Activated CD4-positive, CD25-positive, alpha-beta regulatory T cell treated with anti-CD3 and anti-CD28 coated beads, Interleukin-2, amount 50 U/mL, for 16 hours (primary cell): ENCODE measurements at regions not wholly inside any gene's neighbourhood (a gene's known extent, or its start where the extent isn't known, plus 50 kb on each side); places are given as distances from the start of the nearest gene placed in this dataset.
"Not testable (repeated sequence)": the region's sequence is repeated elsewhere in the genome, so short reads cannot be mapped to it uniquely, and the experiment has no call there.

Experiments
- DNase-seq: peaks from one replicate; pipeline ENCODE4 v3.0.0-alpha.2; 2020; ENCODE audit warnings: low read depth, low spot score

DNA sequence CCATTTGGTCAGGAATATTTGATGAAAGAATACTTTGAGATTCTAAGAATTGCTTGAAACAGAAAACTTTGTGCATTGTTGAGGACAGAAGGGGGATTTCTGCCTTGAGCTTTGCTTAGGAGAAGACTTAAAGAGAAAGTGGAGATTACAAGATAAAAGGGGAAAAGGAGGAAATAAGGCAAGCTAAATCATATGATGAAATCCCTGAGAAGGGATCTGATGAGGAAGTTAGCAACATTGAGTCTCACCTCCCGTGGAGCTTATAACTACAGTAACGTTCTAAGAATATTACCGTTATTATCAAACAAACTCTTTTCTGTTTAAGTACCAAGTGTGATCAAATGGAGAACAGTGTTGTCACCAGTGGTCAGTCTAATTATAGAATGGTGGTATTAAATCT lies 414.7 kb upstream of the NAALADL2 start:
- no peak for DNase-seq

DNA sequence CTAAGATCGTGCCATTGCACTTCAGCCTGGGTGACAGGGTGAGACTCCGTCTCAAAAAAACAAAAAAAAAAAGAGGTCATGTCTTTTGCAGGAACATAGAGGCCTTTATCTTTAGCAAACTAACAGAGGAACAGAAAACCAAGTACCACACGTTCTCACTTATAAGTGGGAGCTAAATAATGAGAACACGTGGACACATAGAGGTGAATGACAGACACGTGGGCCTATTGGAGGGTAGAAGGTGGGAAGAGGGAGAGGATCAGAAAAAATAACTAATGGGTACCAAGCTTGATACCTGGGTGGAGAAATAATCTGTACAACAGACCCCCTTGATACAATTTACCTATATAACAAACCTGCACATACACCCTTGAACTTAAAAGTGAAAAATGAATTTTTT lies 401.4 kb upstream of the NAALADL2 start:
- no peak for DNase-seq

DNA sequence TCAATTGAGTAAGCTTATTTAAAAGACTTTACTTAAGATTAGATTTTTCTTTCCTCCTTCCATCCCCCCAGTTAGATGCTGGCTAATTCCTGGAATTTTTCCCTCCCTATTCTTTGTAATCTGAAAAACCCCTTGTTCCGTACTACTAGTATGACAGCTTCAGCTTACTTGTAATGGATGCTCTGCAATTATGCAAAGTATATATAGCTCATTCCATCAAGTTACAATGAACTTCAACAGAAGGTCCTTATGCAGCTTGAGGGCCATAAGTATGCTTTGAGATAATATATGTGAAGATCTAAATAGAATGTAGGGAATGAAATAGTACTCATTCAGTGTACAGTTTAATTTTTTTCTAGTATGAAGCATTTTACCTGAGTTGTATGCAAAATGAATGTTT lies 398.3 kb upstream of the NAALADL2 start:
- no peak for DNase-seq

DNA sequence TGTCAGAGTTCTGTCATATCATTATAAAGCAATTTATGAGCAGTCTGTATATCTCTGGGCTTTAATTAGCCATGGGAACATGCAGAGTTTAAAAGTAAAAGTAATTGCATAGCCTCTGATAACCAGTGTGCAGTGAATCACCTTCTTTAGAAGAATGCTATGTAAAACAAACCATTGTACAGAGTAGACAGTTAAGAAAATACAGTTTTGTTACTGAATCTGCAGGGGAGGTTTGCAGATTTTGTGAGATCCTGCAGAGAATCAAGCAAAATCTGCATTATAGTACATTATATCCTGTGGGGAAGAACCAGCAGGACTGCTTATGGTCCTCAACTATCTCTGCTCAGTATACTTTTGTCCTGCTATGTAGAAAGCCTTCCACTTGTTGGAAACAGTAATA lies 396.2 kb upstream of the NAALADL2 start:
- no peak for DNase-seq

DNA sequence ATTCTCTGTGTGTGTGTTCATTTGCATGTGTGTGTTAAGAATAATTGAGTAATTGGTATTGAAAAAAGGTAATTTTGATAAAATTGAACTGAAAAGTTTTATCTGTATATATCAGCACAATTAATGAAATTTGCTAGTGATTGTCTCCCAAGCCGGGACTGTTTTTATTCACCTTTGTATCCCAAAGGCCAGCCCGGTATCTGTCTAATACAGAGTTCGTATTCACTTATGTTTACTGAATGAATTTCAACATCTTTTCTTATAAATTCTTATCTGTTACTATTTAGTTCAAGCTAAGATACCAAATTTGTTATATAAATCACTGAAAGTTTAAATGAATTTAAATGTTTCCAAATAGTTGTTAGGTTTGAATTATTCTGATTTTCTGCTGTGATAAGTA lies 394.0 kb upstream of the NAALADL2 start:
- no peak for DNase-seq

DNA sequence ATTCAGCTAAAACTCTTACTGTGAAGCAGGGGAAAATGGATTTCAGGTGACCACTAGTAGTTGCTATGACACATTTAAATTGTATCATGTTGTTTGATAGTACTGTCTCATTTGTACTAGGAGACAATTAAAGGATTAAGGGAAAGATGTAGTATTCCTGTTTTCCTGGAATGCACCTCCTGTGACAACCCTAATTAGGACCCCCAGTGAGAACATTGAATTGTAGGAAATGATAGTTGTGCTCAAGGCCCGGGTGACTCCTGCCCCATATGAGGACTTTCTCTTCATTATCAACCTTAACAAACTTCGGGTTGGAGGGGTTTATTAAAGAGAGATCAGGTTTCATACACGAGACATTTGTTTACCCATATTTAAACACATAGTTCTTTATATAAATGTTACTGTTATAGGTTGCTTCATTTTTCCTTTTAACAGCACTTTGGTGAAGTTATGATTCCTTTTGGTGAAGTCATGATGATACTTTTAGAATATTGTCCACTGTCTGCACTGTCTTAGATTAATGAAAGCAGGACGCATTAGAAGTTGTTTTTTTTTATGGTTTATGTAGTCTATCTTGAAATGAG lies 392.6 kb upstream of the NAALADL2 start:
- DNase-seq = no peak

DNA sequence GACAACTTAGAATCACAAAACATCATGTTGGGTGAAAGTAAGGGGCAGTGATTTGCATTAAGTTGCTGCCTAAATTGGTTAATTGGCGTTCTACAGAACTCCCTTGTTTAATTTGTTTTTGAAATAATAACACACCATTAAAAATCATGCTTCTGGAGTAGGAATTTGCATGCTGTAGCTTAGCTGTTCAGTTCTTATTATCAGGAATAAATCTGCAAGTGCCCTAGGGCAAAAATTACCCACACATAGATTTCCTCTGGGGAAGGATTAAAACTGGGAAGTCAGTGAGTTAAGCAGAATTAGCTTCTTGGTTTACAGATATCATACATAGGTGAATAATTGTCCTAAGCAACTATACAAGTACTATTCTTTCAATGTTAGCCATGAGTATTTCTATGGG lies 381.6 kb upstream of the NAALADL2 start:
- DNase-seq = no peak

DNA sequence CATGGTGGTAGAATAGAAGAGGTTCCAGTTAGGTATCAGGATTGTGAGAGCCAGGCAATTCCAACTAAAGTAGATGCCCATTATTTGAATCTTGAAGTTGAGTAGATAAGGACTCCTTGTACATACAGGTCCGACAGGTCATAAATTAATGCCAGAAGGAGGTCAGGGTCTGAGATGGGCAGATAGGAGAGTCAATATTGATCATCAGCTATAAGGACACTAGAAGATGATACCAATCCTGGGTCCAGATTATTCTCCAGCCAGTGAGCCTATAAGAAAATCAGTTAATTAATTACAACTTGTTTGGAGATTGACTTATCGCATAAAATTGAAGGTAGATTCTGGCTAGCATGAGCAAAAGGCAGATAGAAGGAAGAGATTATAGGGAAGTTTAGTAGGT lies 378.4 kb upstream of the NAALADL2 start:
- no peak for DNase-seq

DNA sequence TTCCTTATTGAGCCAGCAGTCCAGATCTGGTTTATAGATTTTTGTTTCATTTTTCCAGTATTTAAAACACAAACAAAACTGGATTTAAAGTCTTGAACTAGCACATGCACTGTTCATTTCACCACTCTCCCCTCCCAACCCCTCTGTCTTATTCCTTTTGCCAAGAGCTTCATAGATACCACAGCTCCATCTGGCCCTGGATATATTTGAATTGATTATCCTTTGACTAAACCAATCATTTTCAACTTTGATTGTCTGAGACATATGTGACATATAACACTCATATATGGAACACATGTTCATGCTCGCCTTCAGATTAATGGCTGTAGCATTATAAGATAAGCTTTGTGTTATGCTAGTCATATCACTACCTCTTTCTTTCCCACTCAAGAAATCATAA lies 376.6 kb upstream of the NAALADL2 start:
- no peak for DNase-seq

DNA sequence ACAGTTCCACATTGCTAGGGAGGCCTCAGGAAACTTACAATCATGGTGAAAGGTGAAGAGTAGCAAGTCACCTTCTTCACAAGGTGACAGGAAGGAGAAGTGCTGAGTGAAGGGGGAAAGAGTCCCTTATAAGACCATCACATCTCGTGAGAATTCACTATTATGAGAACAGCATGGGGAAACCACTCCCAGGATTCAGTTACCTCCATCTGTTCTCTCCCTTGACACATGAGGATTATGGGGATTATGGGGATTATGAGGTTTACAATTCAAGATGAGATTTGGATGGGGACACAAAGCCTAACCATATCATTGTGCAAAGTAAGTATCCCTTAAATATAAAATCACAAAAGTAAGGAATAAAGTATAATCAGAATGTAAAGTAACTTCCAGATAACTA lies 375.9 kb upstream of the NAALADL2 start:
- no peak for DNase-seq

DNA sequence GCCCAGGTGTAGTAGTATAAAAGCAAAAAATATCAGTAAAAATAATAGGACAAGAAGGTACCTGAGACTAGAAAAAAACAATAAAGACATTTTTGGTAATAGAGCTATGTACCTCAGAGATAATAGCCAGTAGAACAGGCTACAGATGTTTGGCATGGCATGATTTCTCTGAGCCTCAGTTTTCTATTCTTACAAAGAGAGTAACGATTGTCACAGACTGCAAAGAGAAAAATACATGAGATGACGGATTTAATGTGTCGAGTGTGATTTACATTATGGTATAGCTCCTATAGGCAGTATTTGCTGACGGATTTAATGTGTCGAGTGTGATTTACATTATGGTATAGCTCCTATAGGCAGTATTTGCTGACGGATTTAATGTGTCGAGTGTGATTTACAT lies 375.3 kb upstream of the NAALADL2 start:
- not testable (repeated sequence) for DNase-seq

DNA sequence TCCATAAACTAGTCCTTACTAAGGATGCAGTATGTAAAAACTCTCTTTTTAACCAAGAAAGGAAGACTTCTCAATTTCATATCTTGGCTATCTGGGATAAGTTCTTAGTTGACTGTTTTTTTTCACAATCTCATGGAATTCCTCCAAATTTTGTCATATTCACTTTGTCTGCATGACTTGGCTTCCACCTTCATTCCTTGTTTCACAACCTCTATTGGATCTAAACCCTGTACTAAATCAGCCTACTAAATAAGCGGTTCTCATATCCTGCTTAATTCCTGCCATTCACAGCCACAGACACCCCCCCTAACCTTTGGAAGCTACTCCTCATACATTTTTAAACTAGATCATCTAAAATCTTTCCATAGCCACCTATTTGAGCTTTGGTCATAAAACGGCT lies 370.6 kb upstream of the NAALADL2 start:
- DNase-seq = no peak

DNA sequence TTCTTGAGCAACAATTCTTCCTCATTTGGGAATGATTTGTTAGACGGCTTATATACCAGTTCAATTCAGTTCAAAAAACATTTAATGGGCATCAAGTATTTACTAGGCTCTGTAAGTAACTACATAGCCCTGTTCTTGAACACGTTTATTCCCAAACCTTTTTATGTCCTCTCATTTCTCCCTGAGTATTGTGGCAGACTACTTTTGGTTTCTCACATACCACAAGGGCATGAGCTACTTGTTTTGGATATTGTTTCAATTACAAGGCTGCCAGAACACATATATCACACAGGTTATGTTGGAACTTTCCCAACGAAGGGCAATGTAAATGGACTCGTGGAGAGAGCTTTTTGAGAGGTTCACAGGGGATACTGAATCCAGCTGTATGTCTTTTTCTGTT lies 363.8 kb upstream of the NAALADL2 start:
- DNase-seq = no peak

DNA sequence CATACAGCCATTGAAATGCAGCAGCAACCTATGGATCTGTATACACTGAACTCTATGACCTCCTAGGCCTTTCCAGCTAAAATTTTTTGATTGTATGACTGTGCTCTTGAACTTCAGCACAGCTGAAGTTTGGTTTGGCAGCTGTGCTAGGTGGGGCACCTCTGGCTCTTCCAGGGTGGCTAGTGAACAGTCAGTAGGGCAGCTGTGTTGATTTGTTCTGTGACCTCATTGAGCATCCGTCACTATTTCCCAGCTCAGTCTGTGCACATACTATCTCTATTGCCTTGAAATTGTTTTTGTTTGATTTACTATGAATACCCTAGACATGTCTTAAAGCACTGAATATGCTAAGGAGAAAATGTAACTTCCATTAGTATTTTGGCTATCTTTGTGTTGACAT lies 363.2 kb upstream of the NAALADL2 start:
- DNase-seq = no peak

DNA sequence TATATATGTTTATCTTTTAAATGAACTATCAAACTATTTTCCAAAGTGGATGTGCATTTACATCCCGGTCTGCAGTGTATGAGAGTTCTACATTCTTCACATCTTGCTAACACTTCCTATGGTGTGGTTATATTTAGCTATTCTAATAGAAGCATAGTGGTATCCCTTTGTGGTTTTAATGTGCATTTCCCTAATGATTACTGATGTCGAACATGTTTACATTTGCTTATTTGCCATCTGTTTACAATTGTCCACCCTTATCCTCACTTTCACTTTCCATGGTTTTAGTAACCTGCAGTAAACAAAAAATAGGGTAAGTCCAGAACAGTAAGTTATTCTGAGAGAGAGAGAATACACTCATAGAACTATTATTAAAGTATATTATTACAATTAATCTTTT lies 360.5 kb upstream of the NAALADL2 start:
- DNase-seq = no peak

DNA sequence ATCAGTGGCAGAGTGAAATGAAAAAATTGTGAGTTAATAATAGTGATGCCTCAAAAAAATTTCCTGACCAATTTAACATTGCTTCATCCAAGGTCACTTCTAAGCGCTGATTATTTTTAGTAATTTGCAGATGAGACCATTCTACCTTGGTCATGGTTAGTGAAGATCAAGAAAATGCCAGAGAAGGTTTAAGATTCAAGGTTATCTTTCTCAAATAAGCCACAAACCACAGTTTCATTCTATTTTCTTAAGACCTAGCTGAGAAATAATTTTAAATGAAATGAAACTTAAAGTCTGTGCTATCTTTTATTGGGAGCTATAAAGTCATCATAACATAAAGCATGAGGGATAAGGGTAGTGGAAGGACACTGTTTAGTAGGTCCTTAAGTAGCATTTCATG lies 353.9 kb upstream of the NAALADL2 start:
- no peak for DNase-seq

DNA sequence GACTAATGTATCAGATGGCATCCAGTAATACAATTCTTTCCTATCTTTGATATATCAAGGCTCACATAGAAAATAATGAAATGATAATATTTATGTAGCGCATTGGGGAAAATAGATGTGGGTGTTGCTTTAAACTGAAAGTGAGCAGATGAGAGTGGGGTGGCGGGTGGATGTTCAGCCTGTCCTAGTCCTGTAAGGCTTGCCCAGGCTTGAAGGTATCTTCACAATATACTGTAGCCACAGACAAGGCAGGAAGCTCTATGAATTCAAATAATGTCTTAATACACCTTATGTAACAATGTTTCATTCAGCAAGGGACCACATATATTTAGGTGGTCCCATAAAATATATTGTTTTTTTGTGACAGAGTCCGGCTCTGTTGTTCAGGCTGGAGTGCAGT lies 334.9 kb upstream of the NAALADL2 start:
- no peak for DNase-seq

DNA sequence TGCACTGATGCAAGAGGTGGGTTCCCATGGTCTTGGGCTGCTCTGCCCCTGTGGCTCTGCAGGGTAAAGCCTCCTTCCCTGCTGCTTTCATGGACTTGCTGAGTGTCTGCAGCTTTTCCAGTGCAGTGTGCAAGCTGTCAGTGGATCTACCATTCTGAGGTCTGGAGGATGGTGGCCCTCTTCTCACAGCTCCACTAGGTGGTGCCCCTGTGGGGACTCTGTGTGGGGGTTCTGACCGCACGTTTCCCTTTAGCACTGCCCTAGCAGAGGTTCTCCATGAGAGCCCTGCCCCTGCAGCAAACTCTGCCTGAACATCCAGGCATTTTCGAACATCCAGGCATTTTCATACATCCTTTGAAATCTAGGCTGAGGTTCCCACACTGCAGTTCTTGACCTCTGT lies 329.8 kb upstream of the NAALADL2 start:
- DNase-seq = no peak

DNA sequence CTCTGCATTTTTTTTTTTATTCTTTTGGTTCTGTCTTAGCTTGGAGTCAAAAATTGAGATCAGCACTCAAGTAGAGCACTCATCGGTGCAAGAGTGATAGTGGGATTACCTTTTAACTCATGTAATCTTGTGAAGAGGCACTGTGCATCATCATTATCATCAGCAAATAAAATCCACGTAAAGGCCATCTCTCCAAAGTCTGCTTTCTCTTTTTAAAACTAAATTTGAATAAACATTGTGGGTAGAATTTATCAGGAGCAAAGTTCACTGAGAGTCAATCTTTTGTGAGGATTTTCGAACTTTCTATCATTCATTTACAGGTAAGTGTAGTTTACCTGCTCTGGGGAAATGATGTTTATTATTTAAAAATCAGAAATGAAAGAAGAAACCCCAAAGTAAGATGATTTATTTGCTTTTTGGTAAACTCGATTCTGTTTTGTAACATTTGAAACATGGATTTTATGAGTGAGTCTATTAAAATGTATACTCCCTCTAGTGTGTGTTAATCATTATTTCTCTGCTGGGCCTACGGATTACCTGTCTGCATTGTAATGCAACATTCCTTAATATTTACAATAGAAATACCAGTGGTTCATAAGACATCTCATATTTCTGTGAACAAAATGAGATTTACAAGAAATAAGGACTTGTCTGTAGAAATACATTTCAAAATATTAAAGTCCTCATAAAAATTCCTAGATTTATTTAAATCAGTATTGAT lies 327.7 kb upstream of the NAALADL2 start:
- no peak for DNase-seq

DNA sequence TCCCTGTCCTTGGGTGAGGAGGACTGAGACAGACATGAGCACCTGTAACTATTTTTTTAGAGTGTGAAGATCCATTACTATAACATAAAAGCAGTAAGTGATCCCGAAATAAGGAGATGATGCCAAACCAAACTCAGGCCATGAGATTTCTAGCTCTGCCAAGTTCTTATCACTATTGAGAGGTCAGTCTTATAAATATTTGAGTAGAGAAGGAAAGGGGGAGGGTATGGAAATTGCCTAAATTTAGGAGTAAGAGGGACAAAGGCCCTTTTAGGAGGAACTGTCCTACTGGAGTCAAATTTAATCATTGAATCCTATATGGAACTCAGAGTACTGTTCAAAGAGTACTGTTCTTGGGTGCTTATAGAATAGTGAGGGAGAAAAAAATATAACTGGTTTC lies 326.9 kb upstream of the NAALADL2 start:
- no peak for DNase-seq

DNA sequence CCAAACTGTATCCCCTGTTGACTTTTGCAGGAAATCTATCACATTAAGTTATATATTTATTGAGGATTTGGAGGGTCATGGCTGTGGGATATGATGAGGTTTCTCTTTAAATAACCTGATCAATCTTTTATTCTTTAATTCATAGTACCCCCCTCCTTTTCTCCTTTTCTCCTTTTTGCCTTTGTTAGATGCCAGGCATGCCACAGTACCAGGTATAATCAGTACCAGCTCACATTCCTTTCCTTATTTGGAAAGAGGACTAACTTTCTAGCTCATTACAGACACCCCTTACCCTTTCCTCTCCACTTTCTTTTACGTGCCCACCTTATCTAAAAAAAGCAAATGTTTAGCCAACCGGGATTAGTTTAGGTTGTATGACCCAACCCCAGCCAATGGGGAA lies 326.4 kb upstream of the NAALADL2 start:
- DNase-seq = no peak

DNA sequence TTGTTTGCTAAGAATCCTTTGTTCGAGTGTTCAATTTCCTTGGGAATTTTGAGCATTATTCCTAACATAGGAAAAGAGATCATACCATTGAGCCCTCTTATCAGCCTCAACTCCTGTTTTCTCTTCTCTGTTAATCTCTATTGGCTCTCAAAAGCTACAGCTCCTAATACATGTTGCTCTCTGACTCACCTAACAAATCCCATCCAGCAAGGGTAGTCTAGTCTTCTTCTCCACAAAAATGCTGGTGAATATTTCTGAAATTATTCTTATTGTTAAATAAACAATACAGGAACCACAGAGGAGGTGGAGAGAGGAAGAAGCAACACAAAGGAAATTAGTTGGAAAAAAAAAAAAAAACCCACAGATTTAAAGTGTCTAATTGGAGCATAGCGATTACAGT lies 325.8 kb upstream of the NAALADL2 start:
- no peak for DNase-seq

DNA sequence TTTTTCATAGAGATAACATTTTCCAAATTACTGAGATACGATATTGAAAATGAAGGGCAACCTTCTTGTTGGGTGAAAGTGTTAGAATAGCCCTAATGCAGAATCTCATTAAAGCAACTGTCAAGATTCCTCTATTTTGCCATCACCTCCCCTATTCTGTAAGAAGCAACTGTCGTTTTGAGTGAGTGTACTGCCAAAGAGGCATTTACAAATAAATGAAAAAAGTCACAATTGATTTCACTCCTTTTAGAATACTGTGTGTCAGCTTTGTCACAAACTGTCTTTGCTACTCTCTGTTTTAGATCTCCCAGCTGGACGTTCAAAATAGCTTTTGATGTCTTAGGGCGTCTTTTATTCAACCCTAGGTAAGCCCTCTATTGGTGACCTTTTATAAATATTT lies 322.8 kb upstream of the NAALADL2 start:
- DNase-seq = no peak

DNA sequence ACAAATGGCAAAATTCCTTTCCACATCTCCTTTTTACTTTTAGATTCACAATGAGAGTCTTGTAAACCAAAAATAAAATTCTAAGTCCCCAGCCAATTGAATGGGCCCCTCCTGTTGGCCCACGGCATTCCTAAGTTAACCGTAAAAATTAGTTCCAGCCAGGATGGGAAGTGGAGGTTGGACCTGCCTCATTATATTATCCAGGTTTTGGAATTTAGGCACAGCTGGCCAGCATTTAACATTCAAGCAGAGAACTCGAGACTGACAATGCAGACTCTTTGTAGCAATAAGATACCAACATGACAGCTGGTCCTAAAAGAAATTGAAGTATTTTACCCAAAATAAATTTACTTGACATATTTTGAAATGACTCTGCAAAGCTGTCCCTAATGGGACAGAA lies 321.0 kb upstream of the NAALADL2 start:
- DNase-seq = no peak
